ENCODE measurements at regions not wholly inside any gene's neighbourhood (a gene's known extent, or its start where the extent isn't known, plus 50 kb on each side); places are given as distances from the start of the nearest gene placed in this dataset.

- 31 to 86% (median 72%) methylated on average over 4 to 7 of the region's 7 CpGs for WGBS, 10 experiments
- Histone ChIP-seq H3K4me1 (replicated peaks in 1 of 2) (peaks cover 0 to 4% of the 10 kb centered on the region in 2 donors), H3K27ac (no peak overlapping the region), H3K4me3 (no peak overlapping the region)
- in situ Hi-C loops (cut with MboI; ENCODE audit: low pct_unique_long_range_greater_than_20kb in 2 of 9, low sequenced_read_pairs in 9 of 9, unreplicated experiment in 9 of 9): no loop called here
- ATAC-seq (replicated peaks in 6 of 8): no peak
Observed at GRCh38 chr3:116586285-116586944, 123.2 kb upstream of the TUSC7 start.

GRCh38 chr3:116591236-116591635, 118.3 kb upstream of the TUSC7 start:
- Histone ChIP-seq H3K27ac (no peak overlapping the region), H3K4me3 (no peak overlapping the region), H3K4me1 (replicated peaks in 1 of 2) (no peaks in the 10 kb centered on the region)
- ATAC-seq (replicated peaks in 6 of 8): no peak
- in situ Hi-C loops (cut with MboI; ENCODE audit: low pct_unique_long_range_greater_than_20kb in 2 of 9, low sequenced_read_pairs in 9 of 9, unreplicated experiment in 9 of 9): no loop called here
- 3 to 80% (median 49%) methylated on average over 1 to 3 of the region's 3 CpGs for WGBS, 10 experiments

- 31 to 100% (median 72%) methylated on average over 2 of the region's 2 CpGs; no CpG with 5 or more reads in 3 of the 10 experiments for WGBS, 10 experiments
- peaks cover 3 to 6% of the 10 kb centered on the region in 2 donors for H3K4me1 ChIP-seq (replicated peaks in 1 of 2)
- H3K4me3 ChIP-seq: no peak overlapping the region
- peak in 6 of 8 experiments; percentile 21 to 93 (median 63) for ATAC-seq (replicated peaks in 6 of 8)
- in situ Hi-C loops (cut with MboI; ENCODE audit: low pct_unique_long_range_greater_than_20kb in 2 of 9, low sequenced_read_pairs in 9 of 9, unreplicated experiment in 9 of 9): no loop called here
- no peak overlapping the region for H3K27ac ChIP-seq
Observed at GRCh38 chr3:116601206-116601605, 108.4 kb upstream of the TUSC7 start.

DNA sequence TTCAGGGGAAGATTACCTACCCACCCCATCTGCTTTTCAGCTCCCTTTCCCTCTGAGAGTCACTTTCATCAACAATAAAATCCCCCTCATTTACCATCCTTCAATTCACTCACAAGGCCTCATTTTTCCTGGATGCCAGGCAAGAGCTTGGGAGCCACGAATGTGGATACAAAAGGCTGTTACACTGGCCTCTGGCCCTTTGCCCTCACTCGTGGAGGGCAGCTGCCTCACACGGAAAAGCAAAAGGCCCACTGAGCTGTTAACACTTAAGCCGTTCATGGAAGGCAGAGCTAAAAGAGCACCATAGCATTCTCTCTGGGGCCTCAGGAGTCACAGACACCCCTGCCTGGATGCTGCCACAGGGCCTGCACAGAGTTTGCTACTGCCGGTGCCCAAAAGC, 102.4 kb upstream of the TUSC7 start:
- peaks cover 0 to 2% of the 10 kb centered on the region in 2 donors for H3K4me1 ChIP-seq (replicated peaks in 1 of 2)
- H3K27ac ChIP-seq: no peak overlapping the region
- H3K4me3 ChIP-seq: no peak overlapping the region
- ATAC-seq (replicated peaks in 6 of 8): no peak
- in situ Hi-C loops (cut with MboI; ENCODE audit: low pct_unique_long_range_greater_than_20kb in 2 of 9, low sequenced_read_pairs in 9 of 9, unreplicated experiment in 9 of 9): no loop called here
- WGBS, 10 experiments: 17 to 87% (median 54%) methylated on average over 1 to 4 of the region's 5 CpGs; no CpG with 5 or more reads in 4 of the 10 experiments

- WGBS, 10 experiments: 21 to 100% (median 88%) methylated on average over 1 to 3 of the region's 3 CpGs; no CpG with 5 or more reads in 1 of the 10 experiments
- Histone ChIP-seq H3K4me3 (no peak overlapping the region), H3K27ac (no peak overlapping the region), H3K4me1 (replicated peaks in 1 of 2) (peaks cover 0 to 2% of the 10 kb centered on the region in 2 donors)
- ATAC-seq (replicated peaks in 6 of 8): no peak
- in situ Hi-C loops (cut with MboI; ENCODE audit: low pct_unique_long_range_greater_than_20kb in 2 of 9, low sequenced_read_pairs in 9 of 9, unreplicated experiment in 9 of 9): no loop called here
Observed at GRCh38 chr3:116610124-116610523, 99.5 kb upstream of the TUSC7 start.

DNA sequence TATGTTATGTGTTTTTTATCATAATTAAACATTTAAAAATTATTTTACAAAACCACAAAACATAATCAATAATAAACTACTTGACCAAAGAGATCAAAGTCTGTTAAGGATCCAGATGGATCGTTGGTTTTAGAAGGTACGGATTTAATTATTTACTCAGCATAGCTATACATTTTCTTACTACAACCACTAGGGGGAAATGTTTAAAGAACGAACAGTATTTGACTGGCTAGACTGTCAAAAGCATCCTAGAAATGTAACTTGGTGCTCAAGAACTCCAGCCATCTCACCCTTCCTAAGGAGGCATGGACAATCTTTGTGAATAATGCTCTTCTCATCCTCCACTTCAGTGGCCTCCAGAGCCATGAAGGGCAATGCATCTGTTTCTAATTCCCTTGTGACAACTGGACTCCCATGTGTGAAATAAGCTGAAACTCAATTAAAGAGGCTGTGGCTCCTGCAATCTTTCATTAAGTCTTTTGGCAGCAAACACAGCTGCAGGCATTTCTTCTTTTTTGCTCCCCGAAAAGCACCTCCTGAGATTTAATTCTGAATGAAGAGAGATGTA, 94.7 kb upstream of the TUSC7 start:
- in situ Hi-C loops (cut with MboI; ENCODE audit: low pct_unique_long_range_greater_than_20kb in 2 of 9, low sequenced_read_pairs in 9 of 9, unreplicated experiment in 9 of 9): no loop called here
- WGBS, 10 experiments: 4 to 91% (median 42%) methylated on average over 1 to 4 of the region's 4 CpGs; no CpG with 5 or more reads in 1 of the 10 experiments
- peak in 3 of 8 experiments; percentile 50 to 73 (median 64) for ATAC-seq (replicated peaks in 6 of 8)

DNA sequence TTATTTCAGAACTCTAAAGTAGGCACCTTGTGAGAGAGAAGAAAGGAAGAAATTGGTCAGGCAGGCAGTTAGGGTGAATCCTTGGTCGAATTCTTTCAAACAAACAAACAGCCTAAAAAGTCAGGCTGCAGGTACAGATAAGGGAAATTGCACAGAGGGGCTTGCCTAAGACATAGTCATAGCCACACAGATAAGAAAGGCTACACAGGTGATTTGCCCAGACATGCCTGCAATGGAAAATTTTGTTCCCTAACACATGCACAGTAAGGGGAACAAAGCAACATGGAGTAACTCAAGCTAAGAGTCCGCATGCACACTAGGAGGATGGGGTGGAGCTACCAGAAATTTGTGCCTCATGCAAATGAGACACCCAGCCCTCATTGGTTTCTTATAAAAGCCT, 91.4 kb upstream of the TUSC7 start:
- H3K27ac ChIP-seq: no peak overlapping the region
- ATAC-seq (replicated peaks in 6 of 8): no peak
- no peak overlapping the region for H3K4me3 ChIP-seq
- in situ Hi-C loops (cut with MboI; ENCODE audit: low pct_unique_long_range_greater_than_20kb in 2 of 9, low sequenced_read_pairs in 9 of 9, unreplicated experiment in 9 of 9): no loop called here
- no peaks in the 10 kb centered on the region for H3K4me1 ChIP-seq (replicated peaks in 1 of 2)
- 17 to 100% (median 74%) methylated on average over 1 to 2 of the region's 2 CpGs; no CpG with 5 or more reads in 2 of the 10 experiments for WGBS, 10 experiments

More for the DNA sequence above, 94.7 kb upstream of the TUSC7 start:
- H3K27ac ChIP-seq: no peak overlapping the region
- H3K4me1 ChIP-seq (replicated peaks in 1 of 2): no peaks in the 10 kb centered on the region
- no peak overlapping the region for H3K4me3 ChIP-seq

DNA sequence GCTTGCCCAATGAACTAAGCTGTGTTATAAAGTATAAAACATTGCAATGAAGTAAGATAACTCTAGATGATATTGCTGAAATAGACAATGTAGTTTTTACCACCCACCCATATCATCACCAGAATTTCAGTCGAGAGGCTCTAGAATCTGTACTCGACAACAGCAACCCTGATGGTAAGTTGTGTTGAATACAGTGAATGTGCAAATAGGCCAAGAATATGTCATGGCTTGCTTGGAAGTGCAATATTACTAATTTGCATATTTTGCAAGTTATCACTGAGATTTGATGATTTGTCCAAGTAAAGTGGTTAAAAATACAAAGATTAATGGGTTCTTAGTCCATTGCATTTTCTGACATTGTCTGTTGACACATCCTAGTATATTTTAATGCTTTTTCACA, 90.6 kb upstream of the TUSC7 start:
- Histone ChIP-seq H3K4me1 (replicated peaks in 1 of 2) (no peaks in the 10 kb centered on the region), H3K27ac (no peak overlapping the region), H3K4me3 (no peak overlapping the region)
- in situ Hi-C loops (cut with MboI; ENCODE audit: low pct_unique_long_range_greater_than_20kb in 2 of 9, low sequenced_read_pairs in 9 of 9, unreplicated experiment in 9 of 9): no loop called here
- ATAC-seq (replicated peaks in 6 of 8): peak in 2 of 8 experiments; percentile 50 to 90
- WGBS, 10 experiments: 0 to 100% (median 72%) methylated on average over 1 to 2 of the region's 2 CpGs; no CpG with 5 or more reads in 3 of the 10 experiments

GRCh38 chr3:116630494-116630893, 79.1 kb upstream of the TUSC7 start:
- WGBS, 10 experiments: 18 to 94% (median 59%) methylated on average over 1 to 4 of the region's 4 CpGs
- Histone ChIP-seq H3K4me1 (replicated peaks in 1 of 2) (no peaks in the 10 kb centered on the region), H3K4me3 (no peak overlapping the region), H3K27ac (no peak overlapping the region)
- in situ Hi-C loops (cut with MboI; ENCODE audit: low pct_unique_long_range_greater_than_20kb in 2 of 9, low sequenced_read_pairs in 9 of 9, unreplicated experiment in 9 of 9): no loop called here
- ATAC-seq (replicated peaks in 6 of 8): no peak

GRCh38 chr3:116639641-116640040, 69.9 kb upstream of the TUSC7 start:
- ATAC-seq (replicated peaks in 6 of 8): no peak
- in situ Hi-C loops (cut with MboI; ENCODE audit: low pct_unique_long_range_greater_than_20kb in 2 of 9, low sequenced_read_pairs in 9 of 9, unreplicated experiment in 9 of 9): no loop called here
- H3K4me1 ChIP-seq (replicated peaks in 1 of 2): no peaks in the 10 kb centered on the region
- 0 to 100% (median 72%) methylated on average over 2 of the region's 2 CpGs for WGBS, 10 experiments
- no peak overlapping the region for H3K27ac ChIP-seq
- no peak overlapping the region for H3K4me3 ChIP-seq

GRCh38 chr3:116640109-116640508, 69.5 kb upstream of the TUSC7 start:
- in situ Hi-C loops (cut with MboI; ENCODE audit: low pct_unique_long_range_greater_than_20kb in 2 of 9, low sequenced_read_pairs in 9 of 9, unreplicated experiment in 9 of 9): no loop called here
- no peak overlapping the region for H3K4me3 ChIP-seq
- H3K4me1 ChIP-seq (replicated peaks in 1 of 2): no peaks in the 10 kb centered on the region
- 15 to 100% (median 84%) methylated on average over 1 to 3 of the region's 3 CpGs for WGBS, 10 experiments
- no peak for ATAC-seq (replicated peaks in 6 of 8)
- H3K27ac ChIP-seq: no peak overlapping the region

- in situ Hi-C loops (cut with MboI; ENCODE audit: low pct_unique_long_range_greater_than_20kb in 2 of 9, low sequenced_read_pairs in 9 of 9, unreplicated experiment in 9 of 9): no loop called here
- H3K27ac ChIP-seq: no peak overlapping the region
- no peaks in the 10 kb centered on the region for H3K4me1 ChIP-seq (replicated peaks in 1 of 2)
Observed at GRCh38 chr3:116643001-116643400, 66.6 kb upstream of the TUSC7 start.

GRCh38 chr3:116647996-116648395, 61.6 kb upstream of the TUSC7 start:
- Histone ChIP-seq H3K4me3 (no peak overlapping the region), H3K27ac (no peak overlapping the region), H3K4me1 (replicated peaks in 1 of 2) (no peaks in the 10 kb centered on the region)
- in situ Hi-C loops (cut with MboI; ENCODE audit: low pct_unique_long_range_greater_than_20kb in 2 of 9, low sequenced_read_pairs in 9 of 9, unreplicated experiment in 9 of 9): no loop called here
- peak in 2 of 8 experiments; percentile 87 to 91 for ATAC-seq (replicated peaks in 6 of 8)

More at GRCh38 chr3:116643001-116643400, 66.6 kb upstream of the TUSC7 start:
- H3K4me3 ChIP-seq: no peak overlapping the region
- no peak for ATAC-seq (replicated peaks in 6 of 8)
